ENCODE measurements at regions not wholly inside any gene's neighbourhood (a gene's known extent, or its start where the extent isn't known, plus 50 kb on each side); places are given as distances from the start of the nearest gene placed in this dataset.
A peak's percentile ranks its signal among the peaks of the same experiment; 100 is the strongest.

- Histone ChIP-seq H3K4me2 (ENCODE audit: low read depth, low read length) (peak overlapping the region; percentile 65), H3K9me1 (ENCODE audit: insufficient read depth, low read length) (no peaks in the 10 kb centered on the region), H3K36me3 (ENCODE audit: control insufficient read depth, insufficient read depth, low read length) (no peaks in the 10 kb centered on the region), H3K4ac (ENCODE audit: low read depth, low read length) (peak overlapping the region; percentile 70), H4K8ac (ENCODE audit: low read depth in 2 of 2, low read length in 2 of 2) (peak overlapping the region; percentile 22 to 32; a peak in 2 of 4 replicates), H3K23ac (ENCODE audit: low read depth, low read length) (0 out of 2 replicates have a peak overlapping the region, but pooled peaks have one; percentile 17), H3K56ac (ENCODE audit: extremely low read depth, insufficient read depth, low read length) (peak overlapping the region; percentile 40), H2AFZ (replicated peaks; ENCODE audit: low read length, poor library complexity) (no peak overlapping the region), H2AK9ac (replicated peaks; ENCODE audit: low read depth, low read length, poor library complexity) (no peak overlapping the region), H3K18ac (ENCODE audit: low read depth, low read length) (peak overlapping the region; percentile 32; the same call in 1 of the 2 replicates), H2BK5ac (ENCODE audit: low read depth, low read length, poor library complexity, severe bottlenecking) (peak overlapping the region; percentile 49), H3K27me3 (ENCODE audit: control insufficient read depth, insufficient read depth, low read length) (no peaks in the 10 kb centered on the region), H3K27ac (ENCODE audit: insufficient read depth, low read length) (peak overlapping the region; percentile 51), H2BK20ac (ENCODE audit: low read depth, low read length) (peak overlapping the region; percentile 76), H2BK15ac (ENCODE audit: low read depth, low read length) (0 out of 3 replicates have a peak overlapping the region, but pooled peaks have one; percentile 7), H2AK5ac (ENCODE audit: low read depth, low read length) (no peak overlapping the region), H3K14ac (replicated peaks; ENCODE audit: low read depth, low read length) (peak overlapping the region; percentile 30; the same call in 1 of the 2 replicates), H3K79me1 (ENCODE audit: low read depth in 1 of 2, low read length in 2 of 2) (no peaks in the 10 kb centered on the region), H3K9ac (ENCODE audit: low read depth, low read length) (no peak overlapping the region), H3K4me3 (ENCODE audit: insufficient read depth, low read depth, low read length) (no peak overlapping the region), H4K20me1 (ENCODE audit: insufficient read depth, low read length) (no peaks in the 10 kb centered on the region), H4K91ac (ENCODE audit: insufficient read depth, low read depth, low read length) (peak overlapping the region; percentile 40; the same call in 1 of the 2 replicates), H3K4me1 (ENCODE audit: control insufficient read depth, insufficient read depth, low read length) (no peaks in the 10 kb centered on the region), H2BK120ac (ENCODE audit: low read depth, low read length) (peak overlapping the region; percentile 33), H3K9me3 (ENCODE audit: control insufficient read depth, insufficient read depth, low read length) (peaks cover 4% of the 10 kb centered on the region; the same call in 1 of the 2 replicates), H4K5ac (ENCODE audit: low read depth, low read length) (no peak overlapping the region)
- DNase-seq (peak; percentile 52), ATAC-seq (ENCODE audit: low read depth) (peak; percentile 95)
- 40% methylated on average over 1 of the region's 5 CpGs; no CpG with 5 or more reads in 1 of the 2 experiments for WGBS, 2 experiments (ENCODE audit: extremely low coverage in 2 of 2, insufficient read length in 1 of 2)
- TF ChIP-seq BHLHE40 (IDR thresholded peaks at IDR 0.05; ENCODE audit: low read depth, low read length), result no peak
- TF ChIP-seq MAFK (IDR thresholded peaks at IDR 0.05; ENCODE audit: low read depth, low read length), result no peak
- no peak for TF ChIP-seq RAD21 (IDR thresholded peaks at IDR 0.05; ENCODE audit: low read length)
- TF ChIP-seq RCOR1 (IDR thresholded peaks at IDR 0.05; ENCODE audit: insufficient replicate concordance, low read length), result no peak
- TF ChIP-seq CEBPB (IDR thresholded peaks at IDR 0.05; ENCODE audit: low read depth, low read length), result no peak
- intact Hi-C loops (cut with micrococcal nuclease) (no loop called here), dilution Hi-C loops (cut with HindIII; ENCODE audit: low sequenced_read_pairs, unreplicated experiment) (no loop called here), in situ Hi-C loops (cut with MboI; ENCODE audit: low sequenced_read_pairs) (no loop called here)
- POLR2A ChIA-PET (ENCODE audit: unreplicated experiment), result no interaction called here
- no TSS peak for BruUV-seq (replicated peaks)
- CTCF ChIA-PET, result interaction anchor here (1.2 kb wide), 1 partner anchor 96 kb away, joined by 3 read pairs; no protein-coding TSS in a partner anchor
These were observed 1532.4 kb upstream of the TENM3 start for GRCh38 chr4:180710628-180711337.

Measured in IMR-90 (cell line).